ENCODE measurements at regions not wholly inside any gene's neighbourhood (a gene's known extent, or its start where the extent isn't known, plus 50 kb on each side); places are given as distances from the start of the nearest gene placed in this dataset.

GRCh38 chr4:30265716-30266115, 454.5 kb upstream of the PCDH7 start:
- no peak for ATAC-seq (ENCODE audit: low FRiP score)
- no peak for TF ChIP-seq CTCF (IDR thresholded peaks at IDR 0.05)
- no peak for DNase-seq (ENCODE audit: low spot score)

- ATAC-seq (ENCODE audit: low FRiP score) (no peak), DNase-seq (ENCODE audit: low spot score) (no peak)
- no peak for TF ChIP-seq CTCF (IDR thresholded peaks at IDR 0.05)
These were observed 451.8 kb upstream of the PCDH7 start for GRCh38 chr4:30268370-30268769.

- TF ChIP-seq CTCF (IDR thresholded peaks at IDR 0.05): no peak
- no peak for ATAC-seq (ENCODE audit: low FRiP score)
- no peak for DNase-seq (ENCODE audit: low spot score)
These were observed 450.3 kb upstream of the PCDH7 start for GRCh38 chr4:30269850-30270249.

GRCh38 chr4:30281986-30282385, 438.2 kb upstream of the PCDH7 start:
- ATAC-seq (ENCODE audit: low FRiP score) (no peak), DNase-seq (ENCODE audit: low spot score) (no peak)
- TF ChIP-seq CTCF (IDR thresholded peaks at IDR 0.05): no peak

- no peak for TF ChIP-seq CTCF (IDR thresholded peaks at IDR 0.05)
- ATAC-seq (ENCODE audit: low FRiP score): no peak
- DNase-seq (ENCODE audit: low spot score): no peak
These were observed 436.8 kb upstream of the PCDH7 start for GRCh38 chr4:30283336-30283735.

GRCh38 chr4:30294295-30294694, 425.9 kb upstream of the PCDH7 start:
- ATAC-seq (ENCODE audit: low FRiP score): no peak
- no peak for DNase-seq (ENCODE audit: low spot score)
- no peak for TF ChIP-seq CTCF (IDR thresholded peaks at IDR 0.05)

- TF ChIP-seq CTCF (IDR thresholded peaks at IDR 0.05): no peak
- ATAC-seq (ENCODE audit: low FRiP score) (no peak), DNase-seq (ENCODE audit: low spot score) (no peak)
These were observed 424.5 kb upstream of the PCDH7 start for GRCh38 chr4:30295652-30296051.

Measured in omental fat pad (tissue), 3 donors.